ENCODE measurements at regions not wholly inside any gene's neighbourhood (a gene's known extent, or its start where the extent isn't known, plus 50 kb on each side); places are given as distances from the start of the nearest gene placed in this dataset.

DNA sequence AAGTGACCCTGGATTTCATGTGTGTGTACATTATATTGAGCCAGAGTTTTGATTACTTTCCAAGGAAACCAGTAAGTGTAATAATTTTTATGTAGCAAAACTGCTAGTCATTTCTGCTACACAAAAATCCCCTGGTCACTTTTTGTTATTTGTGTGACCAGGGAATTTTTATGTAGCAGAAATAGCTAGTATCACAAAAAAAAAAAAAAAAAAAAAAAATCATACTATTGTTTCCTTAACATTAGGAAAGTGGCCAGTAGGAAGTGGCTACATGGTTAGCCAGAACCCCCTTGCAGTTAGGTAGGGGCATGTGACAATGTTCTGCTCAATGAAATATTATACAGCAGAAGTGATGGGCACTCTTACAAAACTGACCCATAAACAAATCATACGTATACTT, 434.0 kb upstream of the BTBD3 start:
- POLR2A ChIA-PET = no interaction called here
- no TSS peak for BruUV-seq (replicated peaks)
- WGBS (ENCODE audit: low lambda C conversion rate) = 10% methylated on average over 1 of the region's 1 CpG

More for the DNA sequence above, 434.0 kb upstream of the BTBD3 start:
- H4K20me1 ChIP-seq (ENCODE audit: insufficient read depth, low read length) = no peaks in the 10 kb centered on the region
- intact Hi-C loops (cut with micrococcal nuclease; ENCODE audit: unreplicated experiment) = no loop called here
- no peak for ATAC-seq
- no peaks in the 10 kb centered on the region for H3K4me1 ChIP-seq (ENCODE audit: insufficient read depth, low read length)
- H3K9me3 ChIP-seq (ENCODE audit: low read length) = peaks cover 23% of the 10 kb centered on the region
- in situ Hi-C loops (cut with HindIII; ENCODE audit: extremely low pct_ligation_motif_present, low pct_unique_long_range_greater_than_20kb) = no loop called here
- no peak overlapping the region for H3K4me3 ChIP-seq (replicated peaks in 1 of 3; ENCODE audit: insufficient read depth in 1 of 3, low read depth in 2 of 3, low read length in 3 of 3)
- H3K27me3 ChIP-seq (ENCODE audit: control insufficient read depth in 1 of 2, insufficient read depth in 2 of 2, low read length in 2 of 2) = no peaks in the 10 kb centered on the region
- TF ChIP-seq, protein P1, sequence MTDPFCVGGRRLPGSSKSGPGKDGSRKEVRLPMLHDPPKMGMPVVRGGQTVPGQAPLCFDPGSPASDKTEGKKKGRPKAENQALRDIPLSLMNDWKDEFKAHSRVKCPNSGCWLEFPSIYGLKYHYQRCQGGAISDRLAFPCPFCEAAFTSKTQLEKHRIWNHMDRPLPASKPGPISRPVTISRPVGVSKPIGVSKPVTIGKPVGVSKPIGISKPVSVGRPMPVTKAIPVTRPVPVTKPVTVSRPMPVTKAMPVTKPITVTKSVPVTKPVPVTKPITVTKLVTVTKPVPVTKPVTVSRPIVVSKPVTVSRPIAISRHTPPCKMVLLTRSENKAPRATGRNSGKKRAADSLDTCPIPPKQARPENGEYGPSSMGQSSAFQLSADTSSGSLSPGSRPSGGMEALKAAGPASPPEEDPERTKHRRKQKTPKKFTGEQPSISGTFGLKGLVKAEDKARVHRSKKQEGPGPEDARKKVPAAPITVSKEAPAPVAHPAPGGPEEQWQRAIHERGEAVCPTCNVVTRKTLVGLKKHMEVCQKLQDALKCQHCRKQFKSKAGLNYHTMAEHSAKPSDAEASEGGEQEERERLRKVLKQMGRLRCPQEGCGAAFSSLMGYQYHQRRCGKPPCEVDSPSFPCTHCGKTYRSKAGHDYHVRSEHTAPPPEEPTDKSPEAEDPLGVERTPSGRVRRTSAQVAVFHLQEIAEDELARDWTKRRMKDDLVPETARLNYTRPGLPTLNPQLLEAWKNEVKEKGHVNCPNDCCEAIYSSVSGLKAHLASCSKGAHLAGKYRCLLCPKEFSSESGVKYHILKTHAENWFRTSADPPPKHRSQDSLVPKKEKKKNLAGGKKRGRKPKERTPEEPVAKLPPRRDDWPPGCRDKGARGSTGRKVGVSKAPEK (CRISPR knock-in tag; IDR thresholded peaks at IDR 0.05; ENCODE audit: borderline replicate concordance) = no peak
- no peak for TF ChIP-seq FOSL2 (CRISPR knock-in tag; IDR thresholded peaks at IDR 0.05)
- TF ChIP-seq RERE (CRISPR knock-in tag; IDR thresholded peaks at IDR 0.05; ENCODE audit: low read depth) = no peak
- FAIRE-seq = no peak
- no peak overlapping the region for H3K27ac ChIP-seq (ENCODE audit: extremely low read length, insufficient read depth, low read length)
- no peaks in the 10 kb centered on the region for H3K79me2 ChIP-seq (ENCODE audit: insufficient read depth, low read length)
- no peak overlapping the region for H3K4me2 ChIP-seq (ENCODE audit: low read depth, low read length)
- CTCF ChIA-PET (ENCODE audit: low intra/inter-chr PET ratio, low total read pairs) = no interaction called here
- H3K36me3 ChIP-seq (replicated peaks in 1 of 2; ENCODE audit: control insufficient read depth in 1 of 2, insufficient read depth in 2 of 2, low read length in 2 of 2) = no peaks in the 10 kb centered on the region
- DNase-seq (ENCODE audit: low spot score) = no peak
- H2AFZ ChIP-seq (ENCODE audit: low read length) = no peak overlapping the region
- no peak overlapping the region for H3K9ac ChIP-seq (ENCODE audit: insufficient read depth, low read depth, low read length)
